ENCODE measurements at regions not wholly inside any gene's neighbourhood (a gene's known extent, or its start where the extent isn't known, plus 50 kb on each side); places are given as distances from the start of the nearest gene placed in this dataset.

GRCh38 chr5:5576744-5577143 is 154.3 kb downstream of the ICE1 start:
- TF ChIP-seq EZH2 (IDR thresholded peaks at IDR 0.05; ENCODE audit: low read depth, low read length, severe bottlenecking) (no peak), NANOG (IDR thresholded peaks at IDR 0.05; ENCODE audit: insufficient read depth, low read depth, low read length, poor library complexity, severe bottlenecking) (no peak), MAX (IDR thresholded peaks at IDR 0.05) (no peak), CBX8 (IDR thresholded peaks at IDR 0.05; ENCODE audit: borderline replicate concordance, low read depth, low read length) (no peak), JUND (IDR thresholded peaks at IDR 0.05; ENCODE audit: low read length) (no peak), EGR1 (IDR thresholded peaks at IDR 0.05; ENCODE audit: borderline replicate concordance, low read depth, low read length) (no peak), CTCF (IDR thresholded peaks at IDR 0.05; ENCODE audit: control extremely low read depth in 1 of 3, insufficient read depth in 1 of 3, low read depth in 1 of 3, low read length in 3 of 3) (no peak), HDAC6 (IDR thresholded peaks at IDR 0.05; ENCODE audit: low read depth, low read length) (no peak), TCF12 (IDR thresholded peaks at IDR 0.05; ENCODE audit: low read depth, low read length) (no peak)

Measured in H1 (cell line).